ENCODE measurements at regions not wholly inside any gene's neighbourhood (a gene's known extent, or its start where the extent isn't known, plus 50 kb on each side); places are given as distances from the start of the nearest gene placed in this dataset.
A peak's percentile ranks its signal among the peaks of the same experiment; 100 is the strongest.

GRCh38 chr20:23248461-23248882, 102.1 kb upstream of the NXT1 start:
- Histone ChIP-seq H3K4me1 (ENCODE audit: control insufficient read depth, insufficient read depth, low read length) (peaks cover 24% of the 10 kb centered on the region), H3K79me2 (ENCODE audit: control insufficient read depth, insufficient read depth, low read length) (no peaks in the 10 kb centered on the region), H3K36me3 (ENCODE audit: control insufficient read depth in 2 of 2, insufficient read depth in 2 of 2, low read length in 1 of 2) (no peaks in the 10 kb centered on the region), H3K27me3 (replicated peaks in 1 of 2; ENCODE audit: control insufficient read depth in 2 of 2, insufficient read depth in 2 of 2, low read length in 1 of 2) (no peaks in the 10 kb centered on the region), H3K4me3 (no peak overlapping the region), H3K9ac (ENCODE audit: control insufficient read depth, insufficient read depth, low read length) (no peak overlapping the region), H3K9me3 (replicated peaks; ENCODE audit: control insufficient read depth, insufficient read depth, low read length) (no peaks in the 10 kb centered on the region), H3K4me2 (ENCODE audit: control insufficient read depth, insufficient read depth) (no peak overlapping the region), H3K27ac (ENCODE audit: control insufficient read depth, insufficient read depth) (no peak overlapping the region), H2AFZ (ENCODE audit: control insufficient read depth, low read depth, low read length) (no peak overlapping the region), H4K20me1 (ENCODE audit: control insufficient read depth, insufficient read depth) (no peaks in the 10 kb centered on the region)
- CTCF ChIA-PET, result no interaction called here
- RAD21 ChIA-PET (ENCODE audit: unreplicated experiment), result no interaction called here
- SMC1A ChIA-PET (ENCODE audit: uncharacterized antibody, unreplicated experiment), result interaction anchor here (1.3 kb wide), 1 partner anchor 46 kb away, joined by 3 read pairs; no protein-coding TSS in a partner anchor
- ATAC-seq (no peak), FAIRE-seq (no peak), DNase-seq (ENCODE audit: low read depth, low spot score) (no peak)
- BruUV-seq (replicated peaks), result no TSS peak
- in situ Hi-C loops (cut with MboI) (loop anchor here (10.0 to 25.0 kb wide), 2 partner anchors 554 to 911 kb away; no protein-coding TSS in a partner anchor), intact Hi-C loops (cut with micrococcal nuclease; ENCODE audit: unreplicated experiment) (no loop called here)
- POLR2A ChIA-PET, result no interaction called here
- WGBS (ENCODE audit: insufficient coverage, insufficient replicate concordance, low lambda C conversion rate, missing lambda C conversion rate), result 47% methylated on average over 2 of the region's 2 CpGs
- no peak for TF ChIP-seq BCL3 (IDR thresholded peaks at IDR 0.05; ENCODE audit: borderline replicate concordance, insufficient read depth, low read depth, low read length, poor library complexity, severe bottlenecking)

DNA sequence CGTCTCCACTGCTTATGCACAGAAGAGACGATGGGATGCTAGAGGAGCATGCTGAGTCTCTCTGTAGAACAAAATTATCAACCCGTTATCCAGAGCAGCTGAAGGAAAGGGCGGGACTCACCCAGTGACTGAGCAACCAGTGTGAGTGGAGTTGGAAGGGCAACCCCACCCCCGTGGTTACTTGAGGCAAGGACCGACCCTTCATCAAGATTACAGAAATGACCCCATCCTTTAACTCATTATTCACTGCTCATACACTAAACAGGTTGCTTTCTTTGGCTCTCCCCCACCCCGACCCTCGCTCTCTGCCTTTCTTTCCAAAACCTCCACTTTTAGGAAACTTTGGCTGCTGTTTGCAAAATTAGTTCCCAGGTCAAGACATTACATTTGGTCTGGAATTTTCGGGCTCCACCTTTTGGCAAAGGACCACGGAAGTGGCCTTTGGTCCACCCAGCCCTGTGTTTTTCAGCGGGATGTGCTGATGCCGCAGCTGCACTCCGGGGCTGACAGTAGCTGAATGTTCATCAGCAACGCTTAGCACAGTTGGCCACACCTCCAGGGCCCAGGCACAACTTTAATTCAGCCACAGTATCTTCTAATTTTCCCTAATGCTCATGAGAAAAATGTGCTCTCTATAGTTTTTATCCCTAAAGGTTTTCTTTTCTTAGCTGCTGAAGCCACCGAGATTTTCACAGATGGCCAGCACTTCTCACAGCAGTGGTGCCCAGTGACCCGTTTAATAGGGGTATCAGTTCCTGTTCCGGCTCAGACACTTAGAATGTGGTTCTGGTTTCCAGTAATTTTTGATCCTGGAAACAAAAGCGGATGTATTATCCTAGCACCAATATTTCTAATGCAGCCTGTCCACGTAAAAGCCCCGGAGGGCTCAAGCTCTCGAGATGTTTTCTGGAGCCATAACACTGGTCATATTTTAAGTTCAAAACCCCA, 103.6 kb upstream of the NXT1 start:
- SMC1A ChIA-PET (ENCODE audit: uncharacterized antibody, unreplicated experiment), result interaction anchor here (0.7 to 2.1 kb wide), 3 partner anchors 12 to 555 kb away, joined by 3 to 5 read pairs (median 3); no protein-coding TSS in a partner anchor
- no TSS peak for BruUV-seq (replicated peaks)
- 40% methylated on average over 21 of the region's 21 CpGs for WGBS (ENCODE audit: insufficient coverage, insufficient replicate concordance, low lambda C conversion rate, missing lambda C conversion rate)
- POLR2A ChIA-PET, result no interaction called here
- Histone ChIP-seq H3K9ac (ENCODE audit: control insufficient read depth, insufficient read depth, low read length) (no peak overlapping the region), H3K27ac (ENCODE audit: control insufficient read depth, insufficient read depth) (no peak overlapping the region), H3K4me2 (ENCODE audit: control insufficient read depth, insufficient read depth) (peak overlapping the region; percentile 1; the same call in 1 of the 2 replicates), H3K4me1 (ENCODE audit: control insufficient read depth, insufficient read depth, low read length) (peaks cover 24% of the 10 kb centered on the region), H3K79me2 (ENCODE audit: control insufficient read depth, insufficient read depth, low read length) (no peaks in the 10 kb centered on the region), H3K27me3 (replicated peaks in 1 of 2; ENCODE audit: control insufficient read depth in 2 of 2, insufficient read depth in 2 of 2, low read length in 1 of 2) (no peaks in the 10 kb centered on the region), H3K36me3 (ENCODE audit: control insufficient read depth in 2 of 2, insufficient read depth in 2 of 2, low read length in 1 of 2) (no peaks in the 10 kb centered on the region), H3K9me3 (replicated peaks; ENCODE audit: control insufficient read depth, insufficient read depth, low read length) (no peaks in the 10 kb centered on the region; the same call in 2 of the 3 replicates), H2AFZ (ENCODE audit: control insufficient read depth, low read depth, low read length) (no peak overlapping the region), H4K20me1 (ENCODE audit: control insufficient read depth, insufficient read depth) (no peaks in the 10 kb centered on the region), H3K4me3 (no peak overlapping the region)
- intact Hi-C loops (cut with micrococcal nuclease; ENCODE audit: unreplicated experiment) (no loop called here), in situ Hi-C loops (cut with MboI) (loop anchor here (10.0 to 25.0 kb wide), 2 partner anchors 552 to 910 kb away; no protein-coding TSS in a partner anchor)
- peak; percentile 74 for ATAC-seq
- no peak for FAIRE-seq
- CTCF ChIA-PET, result interaction anchor here (1.0 to 4.7 kb wide), 7 partner anchors 12 to 555 kb away, joined by 3 to 31 read pairs (median 7); no protein-coding TSS in a partner anchor
- RAD21 ChIA-PET (ENCODE audit: unreplicated experiment), result interaction anchor here (0.9 to 3.1 kb wide), 3 partner anchors 11 to 555 kb away, joined by 4 to 12 read pairs (median 5); no protein-coding TSS in a partner anchor
- peak; percentile 31 for DNase-seq (ENCODE audit: low read depth, low spot score)
- TF ChIP-seq NFIC (IDR thresholded peaks at IDR 0.05; ENCODE audit: low read depth, low read length) (0 out of 2 replicates have a peak, but pooled peaks have one; percentile 31), SPI1 (IDR thresholded peaks at IDR 0.05; ENCODE audit: borderline replicate concordance, insufficient read depth, low read depth, low read length) (peak; percentile 87), RUNX3 (IDR thresholded peaks at IDR 0.05; ENCODE audit: low read length) (peak; percentile 38), PAX5 (IDR thresholded peaks at IDR 0.05; ENCODE audit: borderline replicate concordance, low read depth, low read length) (0 out of 2 replicates have a peak, but pooled peaks have one; percentile 64), BCLAF1 (IDR thresholded peaks at IDR 0.05) (no peak), TCF12 (IDR thresholded peaks at IDR 0.05; ENCODE audit: low read depth, low read length) (0 out of 2 replicates have a peak, but pooled peaks have one; percentile 47), GABPA (IDR thresholded peaks at IDR 0.05; ENCODE audit: low read depth) (peak; percentile 65)
- TF ChIP-seq, protein P1, sequence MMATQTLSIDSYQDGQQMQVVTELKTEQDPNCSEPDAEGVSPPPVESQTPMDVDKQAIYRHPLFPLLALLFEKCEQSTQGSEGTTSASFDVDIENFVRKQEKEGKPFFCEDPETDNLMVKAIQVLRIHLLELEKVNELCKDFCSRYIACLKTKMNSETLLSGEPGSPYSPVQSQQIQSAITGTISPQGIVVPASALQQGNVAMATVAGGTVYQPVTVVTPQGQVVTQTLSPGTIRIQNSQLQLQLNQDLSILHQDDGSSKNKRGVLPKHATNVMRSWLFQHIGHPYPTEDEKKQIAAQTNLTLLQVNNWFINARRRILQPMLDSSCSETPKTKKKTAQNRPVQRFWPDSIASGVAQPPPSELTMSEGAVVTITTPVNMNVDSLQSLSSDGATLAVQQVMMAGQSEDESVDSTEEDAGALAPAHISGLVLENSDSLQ (IDR thresholded peaks at IDR 0.05), result no peak

All from GM12878 (cell line).